ENCODE measurements at regions not wholly inside any gene's neighbourhood (a gene's known extent, or its start where the extent isn't known, plus 50 kb on each side); places are given as distances from the start of the nearest gene placed in this dataset.

DNA sequence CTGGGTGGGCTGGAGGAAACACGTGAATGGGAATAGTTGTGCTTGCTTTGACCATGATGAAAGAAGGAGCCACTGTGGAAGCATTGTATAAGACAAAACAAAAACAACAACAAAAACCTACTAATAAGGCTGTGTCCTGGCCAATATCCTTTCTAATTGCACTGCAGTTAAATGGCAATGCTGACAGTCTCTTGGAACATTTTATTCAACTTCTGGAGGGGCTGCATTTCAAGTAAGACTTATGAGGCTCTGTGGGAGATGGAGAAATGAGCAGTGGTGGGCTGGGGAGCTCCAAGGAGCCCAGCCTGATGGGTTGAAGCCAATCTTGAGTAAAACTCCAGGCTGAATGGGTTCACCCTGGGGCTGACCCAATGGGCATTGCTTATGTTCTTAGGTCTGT lies 99.8 kb upstream of the ROPN1 start:
- no peak for DNase-seq (ENCODE audit: low read depth in 2 of 2)

DNA sequence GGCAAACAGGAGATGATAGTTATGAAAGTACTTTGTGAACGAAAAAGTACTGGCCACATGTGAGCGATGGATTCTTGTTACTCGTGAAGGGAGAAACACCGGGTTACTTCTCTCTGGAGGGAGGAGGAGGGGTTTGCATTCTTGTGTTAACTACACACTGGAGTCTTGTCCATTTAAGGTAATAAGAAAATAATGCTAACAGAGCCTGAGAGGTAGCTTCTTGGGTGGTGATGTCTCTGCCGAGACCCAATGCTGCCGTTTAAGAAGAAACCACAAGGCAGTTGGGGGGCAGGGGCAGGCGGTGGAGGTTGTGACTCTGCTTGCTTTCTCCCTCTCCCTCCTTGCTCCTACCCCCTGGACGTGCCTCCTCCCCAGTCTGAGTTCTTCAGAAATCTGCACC lies 100.9 kb upstream of the ROPN1 start:
- DNase-seq (ENCODE audit: low read depth in 2 of 2), result no peak

DNA sequence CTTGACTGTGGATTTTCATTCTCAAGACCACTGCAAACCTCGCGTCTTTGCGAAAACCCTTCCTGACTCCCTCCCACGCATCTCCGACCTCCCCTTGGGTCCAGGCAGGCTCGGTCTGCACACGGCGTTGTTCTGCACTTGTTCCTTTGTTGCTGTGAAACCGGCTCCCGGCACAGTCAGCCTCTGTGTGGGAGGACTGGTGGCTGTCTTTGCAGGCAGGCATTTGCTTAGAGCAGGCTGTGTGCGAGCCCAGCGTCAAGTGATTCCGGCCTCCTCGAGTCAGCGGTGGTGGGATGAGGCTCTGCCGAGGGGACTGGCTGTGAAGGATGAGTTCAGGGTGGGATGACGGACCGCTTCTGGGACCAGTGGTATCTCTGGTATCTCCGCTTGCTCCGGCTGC lies 102.6 kb upstream of the ROPN1 start:
- DNase-seq (ENCODE audit: low read depth in 2 of 2), result no peak

DNA sequence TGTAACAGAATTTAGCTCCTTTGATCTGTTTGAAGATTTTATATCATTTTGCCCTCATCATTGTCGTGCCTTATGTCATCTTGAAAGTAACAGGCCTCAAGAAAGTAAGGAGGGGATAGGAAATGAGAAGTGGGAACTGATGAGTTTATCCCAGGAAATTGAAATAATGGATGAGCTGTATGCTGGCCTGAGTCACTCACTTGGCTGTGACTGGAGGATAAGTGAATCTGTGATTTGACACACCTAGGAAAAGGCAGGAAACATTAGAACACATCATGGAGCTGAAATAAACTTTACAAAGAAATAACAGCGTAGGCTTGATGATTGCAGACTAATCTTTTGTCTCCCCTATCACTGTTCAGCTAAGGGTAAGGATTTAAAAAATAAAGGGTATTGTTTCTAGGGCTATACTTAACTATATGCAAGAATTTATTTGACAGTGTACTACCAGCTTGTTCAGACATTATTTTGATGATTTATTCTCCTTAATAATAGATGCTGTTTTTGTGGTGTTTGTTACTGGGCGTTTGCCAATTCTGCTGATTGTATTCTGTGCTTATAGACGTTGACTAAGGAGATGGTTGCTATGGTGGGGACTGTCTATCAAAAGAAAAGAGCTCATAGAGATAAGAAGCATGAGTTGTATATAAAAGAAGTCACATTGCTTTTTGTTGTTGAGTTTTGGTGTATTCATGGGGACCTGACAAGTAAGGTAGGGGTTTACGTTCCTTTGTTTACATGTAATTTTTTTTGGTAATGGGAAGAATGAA lies 105.6 kb upstream of the ROPN1 start:
- DNase-seq (ENCODE audit: low read depth in 2 of 2), result no peak

DNA sequence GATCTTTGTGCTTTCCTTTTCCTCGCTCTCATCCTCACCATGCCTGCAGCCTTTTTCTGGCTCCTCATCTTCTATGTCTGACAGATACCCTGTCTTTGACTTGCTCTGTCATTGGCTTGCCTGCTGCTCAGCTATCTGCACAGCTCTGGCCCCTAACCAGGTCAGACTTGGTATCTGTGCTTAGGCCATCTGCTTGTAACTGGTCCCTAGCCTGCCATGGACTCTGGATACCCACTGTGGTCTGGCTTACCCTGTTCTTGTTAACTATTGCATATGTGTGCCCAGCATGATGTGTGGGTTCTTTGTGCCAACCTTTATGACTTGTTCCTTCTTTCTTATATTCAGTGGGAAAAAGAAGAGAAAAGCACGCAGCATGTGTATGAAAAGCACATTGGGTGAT lies 109.7 kb upstream of the ROPN1 start:
- DNase-seq (ENCODE audit: low read depth in 2 of 2), result no peak

DNA sequence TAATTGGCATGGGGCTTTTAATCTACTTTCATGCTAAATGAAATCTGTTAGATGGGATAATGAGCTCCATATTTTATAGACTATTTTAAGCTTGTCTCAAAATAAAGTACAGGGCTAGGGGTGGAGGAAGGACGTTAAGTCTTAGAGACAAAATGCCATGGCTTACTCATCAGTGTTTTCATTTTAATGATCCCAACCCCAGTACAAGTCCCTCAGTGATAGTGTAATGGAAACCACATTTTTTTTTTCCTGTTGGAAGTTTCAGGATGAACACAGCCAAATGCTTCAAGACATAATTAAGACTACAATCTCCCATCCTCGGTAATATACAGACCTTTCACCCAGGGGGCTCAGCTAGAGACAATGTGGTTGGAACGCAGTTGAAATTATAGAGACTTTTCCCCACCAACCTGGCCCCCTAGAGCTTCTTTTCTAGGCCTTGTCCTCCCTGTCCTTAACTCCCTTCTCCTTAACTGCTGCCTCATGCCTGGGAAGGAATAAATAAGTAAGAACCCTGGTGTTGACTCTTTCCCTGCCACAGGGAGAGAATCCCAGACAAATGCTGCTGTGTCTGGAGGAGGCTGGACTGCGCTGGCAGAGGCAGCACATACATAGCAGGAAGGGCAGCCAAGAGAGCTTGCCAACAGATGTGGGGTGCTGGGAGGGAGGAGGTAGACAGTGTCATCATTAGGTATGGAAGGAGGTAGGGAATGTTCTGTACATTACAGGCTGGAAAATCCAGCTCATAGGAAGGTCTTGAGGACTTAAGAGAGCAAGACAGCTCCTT lies 115.4 kb upstream of the ROPN1 start:
- no peak for DNase-seq (ENCODE audit: low read depth in 2 of 2)

DNA sequence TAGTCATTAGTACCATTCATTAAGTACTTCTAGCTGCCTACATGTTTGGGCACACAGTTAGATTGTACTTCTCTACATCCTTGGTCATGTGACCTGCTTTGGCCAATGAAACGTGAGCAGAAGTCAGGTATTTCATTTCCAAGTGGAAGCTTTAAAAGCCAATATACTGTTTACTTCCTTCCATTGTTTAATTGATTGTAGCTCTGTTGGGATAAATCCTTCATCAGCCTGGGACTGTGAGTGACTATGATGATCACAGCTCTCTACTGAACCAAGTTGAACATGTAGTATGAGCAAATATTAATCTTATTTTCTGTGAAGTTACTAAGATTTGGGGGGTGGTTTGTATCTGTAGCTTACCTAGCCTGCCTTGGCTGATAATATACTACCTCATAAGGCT lies 116.5 kb upstream of the ROPN1 start:
- no peak for DNase-seq (ENCODE audit: low read depth in 2 of 2)

DNA sequence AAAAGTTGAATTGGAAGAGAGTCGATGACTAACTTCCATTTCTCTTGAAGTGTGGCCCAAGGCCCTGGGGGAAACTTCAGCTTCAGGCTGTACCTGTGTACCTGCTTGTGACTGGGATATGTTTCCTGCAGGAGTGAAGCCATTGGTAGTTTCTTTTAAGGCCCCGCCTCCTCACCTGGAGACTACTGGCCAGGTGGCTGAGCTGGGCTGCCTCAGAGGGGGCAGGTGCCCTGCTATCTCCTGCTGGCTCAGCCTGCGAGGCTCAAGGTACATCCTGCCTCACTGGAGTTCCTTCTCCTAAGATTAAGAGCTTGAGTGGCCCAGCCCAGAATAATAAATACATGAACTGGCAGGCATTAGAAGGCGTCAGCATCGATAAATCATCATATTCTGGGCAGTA lies 121.6 kb upstream of the ROPN1 start:
- no peak for DNase-seq (ENCODE audit: low read depth in 2 of 2)

DNA sequence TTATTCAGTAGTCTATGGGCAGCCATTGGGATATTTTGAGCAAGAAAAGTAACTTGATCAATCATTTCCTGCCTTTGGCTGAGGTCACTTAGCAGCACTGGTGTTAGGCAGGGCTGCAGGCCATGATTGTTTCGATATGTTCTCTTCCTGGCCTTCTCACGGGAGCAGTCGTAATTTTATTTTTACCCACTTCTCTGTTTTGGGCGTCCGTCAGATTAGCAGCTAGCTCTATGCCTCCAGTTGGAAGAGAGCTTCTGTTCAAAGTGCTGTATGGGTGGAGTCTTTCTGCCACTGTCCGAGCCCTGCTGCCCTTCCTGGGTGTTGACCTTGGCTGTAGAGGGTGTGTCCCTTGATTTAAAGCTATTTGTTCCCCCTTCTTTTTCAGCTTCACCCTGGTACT lies 123.4 kb upstream of the ROPN1 start:
- no peak for DNase-seq (ENCODE audit: low read depth in 2 of 2)

DNA sequence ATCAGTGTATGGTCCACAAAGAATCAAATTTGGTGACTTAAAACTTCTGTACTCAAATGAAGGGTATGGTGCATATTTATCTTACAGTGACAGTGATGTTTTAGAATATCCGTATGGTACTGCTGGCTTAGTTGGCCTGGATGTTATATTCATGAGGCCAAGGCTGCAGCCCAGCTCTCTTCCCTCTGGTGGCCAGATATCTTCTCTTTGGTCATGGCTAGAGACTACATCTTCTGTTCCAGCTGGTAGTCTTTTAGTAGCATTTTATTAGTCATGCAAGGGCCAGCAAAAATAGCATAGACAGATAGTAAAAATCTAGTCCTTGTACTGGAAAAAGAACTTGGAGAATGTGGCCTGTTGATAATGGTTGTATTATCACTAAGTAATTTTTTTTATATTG lies 124.0 kb upstream of the ROPN1 start:
- no peak for DNase-seq (ENCODE audit: low read depth in 2 of 2)

DNA sequence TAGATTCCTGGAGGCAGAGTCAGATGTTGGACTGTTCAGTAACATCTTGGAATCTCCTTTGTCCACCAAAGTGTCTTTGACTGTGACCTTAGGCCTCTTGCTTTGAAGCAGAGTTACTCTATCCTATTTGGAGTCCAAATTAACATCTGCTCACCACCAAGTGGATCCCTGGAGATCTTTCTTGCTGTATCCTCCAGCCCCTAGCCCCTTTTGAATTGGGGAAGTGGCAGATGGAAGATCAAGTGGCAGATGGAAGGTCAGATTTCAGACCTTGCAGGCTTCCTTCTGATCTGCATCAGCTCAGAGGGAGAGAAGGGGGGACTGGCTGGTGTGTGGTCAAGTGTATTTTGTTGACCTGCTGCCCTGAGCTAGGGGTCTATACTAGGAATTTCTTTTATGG lies 125.0 kb upstream of the ROPN1 start:
- no peak for DNase-seq (ENCODE audit: low read depth in 2 of 2)

DNA sequence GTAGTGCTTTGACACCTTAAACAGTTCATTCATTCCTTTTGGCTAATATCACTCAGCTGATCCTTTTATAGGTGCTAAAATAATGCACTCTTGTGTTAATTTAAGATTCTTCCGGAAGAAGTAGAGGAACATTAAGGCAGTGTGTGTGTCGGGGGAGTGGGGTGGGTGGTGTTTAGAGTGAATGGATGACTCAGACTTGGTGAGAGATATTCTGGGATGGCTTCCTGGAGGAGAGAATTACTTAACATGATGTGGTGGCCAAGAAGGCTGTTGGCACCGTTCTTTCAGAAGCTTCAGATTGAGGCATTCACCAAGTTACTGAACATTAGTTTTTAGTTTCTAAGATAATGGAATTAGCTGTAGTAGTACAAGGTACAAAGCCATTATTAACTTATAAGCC lies 125.6 kb upstream of the ROPN1 start:
- no peak for DNase-seq (ENCODE audit: low read depth in 2 of 2)

DNA sequence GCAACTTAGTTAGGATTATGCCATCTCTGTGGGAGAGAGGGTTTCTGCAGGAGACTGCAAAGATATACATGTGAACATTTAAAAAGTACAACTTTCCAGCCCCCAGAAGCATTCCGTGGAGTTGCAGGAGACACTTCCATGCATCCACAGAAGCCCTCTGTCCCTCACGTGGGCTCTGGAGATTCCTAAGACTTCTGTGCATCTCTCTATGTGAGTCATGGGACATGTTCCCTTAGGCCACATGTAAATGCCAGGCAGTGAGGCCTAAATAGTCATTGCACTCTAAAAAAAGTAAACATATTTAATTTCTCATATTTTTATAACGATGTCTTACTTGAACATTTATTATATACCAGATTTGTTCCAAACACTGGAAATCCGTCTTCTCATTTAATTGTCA lies 126.5 kb upstream of the ROPN1 start:
- DNase-seq (ENCODE audit: low read depth in 2 of 2), result no peak

DNA sequence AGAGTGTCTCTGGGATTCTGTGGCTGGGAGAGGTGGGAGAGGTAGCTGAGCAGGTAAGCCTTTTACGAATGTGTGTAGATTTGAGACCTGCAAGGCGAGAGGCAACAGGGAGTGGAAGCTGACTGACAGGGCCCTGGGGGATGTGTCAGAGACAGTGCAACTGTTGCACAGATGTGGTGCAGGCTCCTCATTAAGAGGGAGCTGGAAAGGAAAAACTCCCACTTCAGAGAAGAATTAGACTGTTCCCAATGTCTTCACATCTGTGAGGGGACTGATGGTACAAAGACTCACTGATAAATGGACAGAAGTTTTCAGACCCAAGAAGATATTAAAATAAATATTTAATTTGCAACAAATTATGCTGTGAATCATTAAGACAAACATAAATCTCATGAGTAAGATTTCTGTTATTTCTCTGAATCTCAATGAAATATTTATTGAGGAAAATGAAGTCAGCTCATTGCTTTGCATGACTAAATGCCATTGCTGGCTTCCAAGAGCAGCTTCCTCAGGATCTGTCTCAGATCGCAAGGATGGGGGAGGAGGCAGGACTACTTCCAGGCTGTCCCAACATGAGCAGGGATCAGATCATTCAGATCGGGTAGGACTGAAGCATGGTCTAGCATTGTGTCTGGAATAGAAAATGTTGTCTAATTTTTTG lies 127.3 kb upstream of the ROPN1 start:
- no peak for DNase-seq (ENCODE audit: low read depth in 2 of 2)

DNA sequence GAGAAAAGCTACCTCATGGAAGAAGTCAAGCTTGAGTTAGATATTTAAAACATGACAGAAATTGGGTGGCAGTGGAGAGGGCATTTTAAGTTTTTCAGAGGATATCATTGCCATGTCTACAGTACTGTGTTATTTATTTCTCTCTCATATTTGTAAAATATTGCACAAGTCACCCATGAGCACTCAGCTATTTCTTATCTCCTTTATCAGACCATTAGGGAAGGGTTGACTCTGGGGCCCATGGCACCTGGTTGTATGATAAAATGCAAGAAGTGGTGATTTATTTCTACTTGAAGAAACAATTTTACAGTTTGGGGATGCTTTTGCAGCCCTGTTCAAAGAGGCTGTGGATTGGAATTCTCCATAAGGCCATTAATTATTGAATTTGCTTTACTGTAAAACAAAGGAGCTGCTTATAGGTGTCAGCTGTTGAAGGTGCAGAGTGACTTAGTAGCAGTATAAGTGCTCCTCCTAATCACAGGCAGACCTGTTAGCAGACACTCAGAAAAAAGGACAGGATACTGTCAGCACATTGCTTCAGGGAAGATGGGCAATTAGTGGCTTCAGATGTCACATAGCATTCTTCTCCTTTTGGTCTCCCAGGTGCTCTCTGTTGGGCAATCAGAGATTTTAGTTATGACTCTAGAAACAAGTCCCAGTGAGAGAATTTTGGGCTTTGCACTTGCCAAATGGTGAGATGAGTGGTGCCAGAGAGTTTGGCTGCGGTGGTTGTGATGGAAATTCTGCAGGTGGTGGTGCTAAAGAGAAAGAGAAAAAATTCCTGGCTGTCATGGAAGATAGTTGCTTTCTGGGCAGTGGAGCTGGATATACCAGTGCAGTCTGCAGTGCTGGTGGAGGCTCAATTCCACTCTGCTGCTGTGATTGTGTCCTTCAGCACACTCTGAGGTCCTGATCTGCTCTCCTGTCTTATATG lies 129.7 kb upstream of the ROPN1 start:
- DNase-seq (ENCODE audit: low read depth in 2 of 2), result no peak

DNA sequence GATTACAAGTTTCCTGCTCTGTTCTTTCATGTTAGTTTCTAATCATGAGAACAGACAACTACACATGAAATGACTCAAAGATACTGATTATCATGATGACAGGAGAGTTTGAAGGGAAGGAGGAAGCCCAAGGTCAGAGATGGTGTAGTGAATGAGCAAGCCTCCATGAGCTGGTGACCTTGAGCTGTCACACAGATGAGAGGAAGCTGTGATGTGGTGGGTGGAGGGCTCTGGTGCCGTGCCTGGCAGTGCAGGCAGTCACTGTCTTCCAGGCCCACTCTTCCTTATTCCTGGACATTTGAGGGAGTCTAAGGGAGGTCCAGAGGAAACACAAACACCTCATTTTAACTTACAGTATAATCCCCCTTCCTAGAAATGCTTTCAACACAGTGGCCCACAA lies 133.4 kb upstream of the ROPN1 start:
- no peak for DNase-seq (ENCODE audit: low read depth in 2 of 2)

DNA sequence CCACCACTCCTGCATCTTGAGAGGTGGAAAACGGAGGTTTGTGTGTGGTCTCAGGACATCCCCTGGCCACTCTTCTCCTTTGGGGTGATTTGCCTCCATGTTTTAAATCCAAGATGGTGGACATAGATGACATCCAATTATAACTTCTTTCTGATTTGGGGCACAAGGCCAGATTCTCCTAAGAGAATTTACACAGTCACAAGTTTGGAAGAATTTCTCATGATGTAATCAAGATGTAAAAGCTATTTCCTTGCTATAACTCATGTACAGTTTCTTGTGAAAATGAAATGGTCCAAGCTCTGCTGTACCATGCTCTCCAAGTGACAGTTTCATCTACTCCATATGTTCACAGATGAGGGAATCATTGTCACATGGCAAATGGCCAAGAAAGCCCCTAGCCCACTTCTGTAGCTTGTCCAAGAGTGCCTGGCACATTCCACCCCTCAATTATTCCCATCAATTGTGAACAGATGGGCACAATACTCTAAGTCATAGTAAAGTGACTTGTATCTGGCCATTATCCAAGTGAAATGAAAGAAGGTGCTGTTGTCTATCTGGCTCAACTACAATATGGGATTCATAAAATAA lies 134.6 kb upstream of the ROPN1 start:
- DNase-seq (ENCODE audit: low read depth in 2 of 2), result no peak

DNA sequence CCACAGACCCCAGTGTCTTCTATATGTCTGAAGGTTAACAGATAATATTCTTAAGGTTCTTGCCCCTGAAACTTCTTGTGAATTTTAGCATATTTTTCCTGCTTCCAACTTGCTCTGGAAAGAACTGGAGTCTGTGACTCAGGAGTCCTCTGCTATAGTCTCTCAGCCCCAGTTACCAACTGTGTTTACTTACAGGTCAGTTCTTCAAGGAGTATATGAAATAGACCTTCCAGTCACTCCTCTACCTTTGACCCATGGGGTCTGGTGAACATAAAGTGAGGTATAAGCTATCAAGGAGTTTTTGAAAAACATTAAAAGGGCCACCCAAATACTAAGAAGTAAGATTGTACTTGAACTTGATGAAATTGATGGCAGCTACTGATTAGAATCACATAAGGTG lies 139.2 kb upstream of the ROPN1 start:
- no peak for DNase-seq (ENCODE audit: low read depth in 2 of 2)

DNA sequence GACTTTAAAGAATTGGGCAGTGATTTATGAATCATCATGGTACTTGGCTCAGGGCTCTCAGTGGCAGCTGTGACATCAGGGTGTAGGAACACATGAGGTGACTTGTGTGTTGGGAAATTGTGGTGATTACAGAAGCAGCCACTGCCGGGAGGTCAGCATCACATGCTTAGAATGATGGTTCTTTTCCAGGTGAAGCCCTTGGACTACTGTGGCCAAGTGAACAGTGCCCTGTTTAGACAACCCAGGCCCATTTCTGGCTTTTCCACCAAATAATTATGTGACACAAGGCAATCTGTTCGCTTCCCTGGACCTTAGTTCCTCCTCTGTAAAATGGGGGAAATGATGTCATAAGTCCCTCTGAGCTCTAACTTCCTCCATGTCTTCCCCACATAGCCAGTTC lies 139.7 kb upstream of the ROPN1 start:
- no peak for DNase-seq (ENCODE audit: low read depth in 2 of 2)

DNA sequence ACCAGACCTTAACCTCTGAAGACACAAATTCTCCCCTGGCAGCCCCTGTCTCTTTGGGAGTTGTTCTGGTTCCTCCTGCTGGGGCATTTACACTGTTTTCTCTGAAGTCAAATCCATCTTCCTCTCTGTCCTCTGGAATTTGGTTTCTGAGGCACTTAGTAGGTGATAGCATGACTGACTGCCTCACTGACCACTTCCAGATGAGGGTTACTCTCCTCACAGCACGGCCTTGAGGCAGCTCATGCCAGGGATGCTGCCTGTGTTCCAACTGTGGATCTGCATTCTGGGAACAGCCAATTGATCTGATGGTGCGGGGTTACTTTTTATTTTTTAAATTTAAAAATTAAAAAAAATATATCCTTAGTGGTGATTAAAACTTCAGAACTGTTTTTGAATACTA lies 140.9 kb upstream of the ROPN1 start:
- no peak for DNase-seq (ENCODE audit: low read depth in 2 of 2)

DNA sequence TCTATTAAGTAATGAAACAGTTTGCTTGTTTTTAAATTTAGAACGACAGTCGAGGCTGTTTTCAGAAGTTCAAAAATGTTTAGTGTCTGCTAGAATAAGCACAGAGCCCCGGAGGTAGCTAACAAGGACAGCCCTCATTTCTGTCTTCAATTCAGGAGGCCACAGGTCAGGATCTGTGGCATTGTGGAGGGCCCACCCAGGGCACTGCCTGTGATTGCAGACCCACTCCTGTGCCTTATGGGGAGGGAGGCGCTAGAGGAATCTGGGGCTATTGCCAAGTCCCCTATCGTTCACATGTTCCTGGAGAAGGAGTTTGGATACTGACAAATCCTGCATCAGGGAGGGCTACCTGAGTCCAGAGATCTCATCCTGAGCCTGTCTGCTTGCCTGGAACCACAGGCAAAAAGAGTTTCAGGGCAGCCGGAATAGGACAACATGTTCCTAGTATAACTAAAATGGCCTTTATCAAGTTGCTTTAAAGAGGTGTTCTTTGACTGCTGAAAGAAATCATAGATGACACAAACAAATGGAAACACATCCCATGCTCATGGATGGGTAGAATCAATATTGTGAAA lies 141.5 kb upstream of the ROPN1 start:
- no peak for DNase-seq (ENCODE audit: low read depth in 2 of 2)
